Activated T-cell treated with anti-CD3 and anti-CD28 coated beads for 48 hours (primary cell): ENCODE measurements at regions not wholly inside any gene's neighbourhood (a gene's known extent, or its start where the extent isn't known, plus 50 kb on each side); places are given as distances from the start of the nearest gene placed in this dataset.
"Not testable (repeated sequence)": the region's sequence is repeated elsewhere in the genome, so short reads cannot be mapped to it uniquely, and the experiment has no call there.

Source experiments
- DNase-seq: peaks from one replicate; pipeline ENCODE4 v3.0.0-alpha.2; 2020; ENCODE audit warnings: low read depth

DNA sequence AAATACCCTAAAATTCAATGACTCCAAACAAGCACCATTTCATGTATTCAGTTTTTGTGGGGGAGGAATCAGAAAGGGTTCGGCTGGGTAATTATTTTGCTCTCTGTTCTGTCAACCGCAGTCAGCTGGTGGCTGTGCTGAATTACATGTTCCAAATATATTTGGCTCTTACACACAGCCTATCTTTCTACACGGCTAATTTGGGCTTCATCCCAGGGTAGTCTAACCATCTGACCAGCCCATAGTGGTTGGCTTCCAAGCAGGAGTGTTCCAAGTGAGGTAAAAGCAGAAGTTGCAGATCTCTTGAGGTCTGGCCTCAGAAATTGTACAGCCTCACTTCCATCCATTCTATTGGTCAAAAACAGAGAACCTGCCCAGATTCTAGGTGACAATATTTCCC, 760.8 kb upstream of the SEMA6D start:
- no peak for DNase-seq

DNA sequence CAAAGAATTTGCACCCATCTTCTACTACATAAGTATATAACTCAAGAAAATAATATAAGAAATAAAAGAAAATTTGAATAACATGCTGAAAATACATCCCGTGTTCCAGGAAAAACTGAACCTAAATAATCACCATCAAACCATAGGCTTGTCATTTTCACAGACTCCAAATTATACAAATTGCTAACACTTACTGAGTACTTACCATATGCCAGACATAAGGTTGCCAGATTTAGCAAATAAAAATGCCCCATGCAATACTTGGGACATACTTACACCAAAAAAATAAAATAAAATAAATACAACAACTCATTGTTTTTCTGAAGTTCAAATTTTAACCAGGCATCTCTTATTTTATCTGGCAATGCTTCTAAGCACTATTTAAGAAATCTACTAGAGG, 760.4 kb upstream of the SEMA6D start:
- DNase-seq = no peak

DNA sequence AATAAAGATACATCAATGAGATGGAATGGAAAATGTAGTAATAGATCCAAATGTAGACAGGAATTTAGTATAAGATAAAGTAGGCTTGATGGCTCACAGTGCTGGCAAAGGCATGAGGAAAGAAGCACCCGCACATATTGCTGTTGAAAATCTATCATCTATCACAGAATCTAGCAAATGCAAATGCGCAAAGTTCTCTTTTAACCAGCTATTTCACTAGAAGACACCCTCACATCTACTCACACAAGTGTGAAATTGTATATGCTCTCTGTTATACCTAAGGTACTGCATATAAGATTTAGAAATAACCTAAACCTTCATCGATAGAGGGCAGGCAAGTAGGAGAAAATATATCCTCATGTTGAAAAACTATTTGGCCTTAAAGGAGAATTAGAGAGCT, 756.7 kb upstream of the SEMA6D start:
- no peak for DNase-seq

DNA sequence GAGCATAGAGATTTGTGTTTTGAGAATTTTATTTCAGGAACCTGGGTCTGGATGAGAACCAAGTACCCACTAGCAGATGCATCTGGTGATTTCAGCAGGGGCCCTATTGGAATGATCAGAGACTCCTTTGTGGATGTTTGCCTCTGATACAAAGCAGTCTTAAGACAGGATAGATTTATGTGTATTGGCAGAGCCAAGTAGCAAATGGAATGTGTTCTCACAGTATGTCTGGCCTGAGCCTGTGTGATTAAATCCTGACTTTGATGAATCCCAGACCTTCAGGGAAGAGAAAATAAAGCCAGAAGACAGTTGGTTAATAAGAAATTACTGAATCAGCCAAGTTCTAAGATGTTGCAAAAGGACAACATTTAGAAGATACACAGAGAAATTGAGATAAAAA, 755.5 kb upstream of the SEMA6D start:
- no peak for DNase-seq

DNA sequence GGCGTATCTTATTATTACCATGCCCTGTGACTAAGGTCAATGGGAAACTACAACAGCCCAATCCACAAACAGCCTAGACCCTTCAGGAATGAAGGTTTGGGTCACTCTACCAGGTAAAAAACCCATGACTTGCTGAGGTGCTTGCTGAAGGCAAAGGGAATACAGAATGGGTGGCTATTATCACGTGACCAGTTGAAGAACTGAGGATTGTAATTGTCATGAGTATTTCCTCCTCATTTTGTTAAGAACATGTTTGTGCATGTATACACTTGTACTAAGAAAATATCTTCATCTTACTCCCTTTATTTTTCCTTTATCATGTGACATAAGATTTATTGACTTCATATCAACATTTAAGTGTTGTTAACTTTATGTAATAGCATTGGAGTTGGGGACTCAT, 729.2 kb upstream of the SEMA6D start:
- DNase-seq = not testable (repeated sequence)

DNA sequence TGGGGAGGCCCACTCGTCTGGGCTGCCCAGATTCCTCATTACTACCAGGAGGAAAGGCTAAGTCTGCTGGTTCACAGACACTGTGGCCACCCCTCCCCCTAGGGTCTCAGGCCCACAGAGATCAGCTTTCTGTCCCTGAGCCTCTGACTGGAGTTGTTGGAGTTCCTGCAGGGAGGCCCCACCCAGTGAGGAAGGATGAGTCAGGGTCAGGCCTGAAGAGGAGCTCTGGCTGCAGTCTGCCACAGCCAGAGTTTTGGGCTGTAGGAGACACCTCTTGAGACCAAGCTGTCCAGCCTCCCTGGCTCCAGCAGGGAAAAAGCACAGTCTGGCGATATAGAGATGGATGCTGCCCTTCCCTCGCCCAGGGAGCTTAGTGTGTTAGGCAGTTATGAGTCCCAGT, 720.9 kb upstream of the SEMA6D start:
- no peak for DNase-seq

DNA sequence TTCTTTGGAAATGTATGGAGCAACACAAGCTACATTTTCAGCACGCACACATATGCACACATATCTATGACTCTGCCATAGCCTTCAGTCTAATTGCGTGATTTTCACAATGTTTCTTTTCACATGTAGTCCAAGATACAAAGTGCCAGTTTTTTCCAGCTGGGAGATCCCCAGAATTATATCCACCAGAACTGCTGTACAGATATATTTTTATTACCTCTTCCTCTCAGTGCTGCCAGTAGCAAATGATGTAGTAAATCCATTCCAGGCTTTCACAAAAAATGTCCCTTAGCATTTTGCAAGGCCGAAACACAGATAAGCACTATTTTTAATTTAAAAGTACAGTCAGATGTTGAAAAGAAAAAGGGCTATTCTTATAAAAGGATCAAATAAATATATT, 719.8 kb upstream of the SEMA6D start:
- no peak for DNase-seq

GRCh38 chr15:47003568-47003967, 713.7 kb upstream of the SEMA6D start:
- no peak for DNase-seq

GRCh38 chr15:47013446-47013845, 703.9 kb upstream of the SEMA6D start:
- no peak for DNase-seq

GRCh38 chr15:47027322-47027946, 689.9 kb upstream of the SEMA6D start:
- DNase-seq = no peak

DNA sequence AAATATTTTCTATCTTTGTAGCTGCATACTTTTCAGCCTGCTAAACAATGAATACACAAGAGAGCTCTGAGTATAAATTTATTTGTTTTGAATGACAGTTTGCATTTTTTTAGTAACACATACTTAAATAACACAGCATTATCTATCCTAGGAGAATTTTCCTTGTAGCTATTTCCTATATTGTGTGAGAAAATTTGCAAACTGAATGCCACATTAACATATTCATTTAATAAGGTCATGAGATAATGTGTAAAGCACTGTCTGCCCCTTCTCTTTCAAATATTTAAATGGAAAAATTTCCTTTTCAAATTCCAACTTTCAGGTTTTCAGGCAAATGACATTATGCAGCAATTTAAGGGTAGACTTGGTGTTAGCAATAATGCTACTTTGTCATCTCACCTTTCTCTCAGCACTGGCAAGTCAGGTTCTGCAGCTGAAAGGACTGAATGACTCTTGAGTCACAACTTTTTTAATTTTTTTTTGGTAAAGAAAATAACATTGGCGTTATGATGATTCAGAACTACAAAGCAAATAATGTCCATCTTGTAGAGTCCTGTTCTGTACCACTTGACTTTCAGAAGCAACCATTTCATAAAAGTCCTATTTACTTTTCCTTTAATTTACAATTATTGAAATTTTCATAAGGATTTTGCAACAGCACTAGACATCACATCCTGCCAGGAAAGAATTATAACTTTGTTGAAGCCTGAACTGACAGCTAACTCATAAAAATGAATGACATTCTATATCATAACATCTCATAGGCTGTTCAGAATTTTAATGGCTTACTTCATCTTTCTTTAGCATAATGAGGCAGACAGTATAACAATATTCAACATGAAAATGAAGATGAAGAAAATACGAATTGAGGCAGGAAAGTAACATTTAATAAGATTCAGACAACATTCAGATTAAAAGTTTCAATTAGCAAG, 681.6 kb upstream of the SEMA6D start:
- no peak for DNase-seq

DNA sequence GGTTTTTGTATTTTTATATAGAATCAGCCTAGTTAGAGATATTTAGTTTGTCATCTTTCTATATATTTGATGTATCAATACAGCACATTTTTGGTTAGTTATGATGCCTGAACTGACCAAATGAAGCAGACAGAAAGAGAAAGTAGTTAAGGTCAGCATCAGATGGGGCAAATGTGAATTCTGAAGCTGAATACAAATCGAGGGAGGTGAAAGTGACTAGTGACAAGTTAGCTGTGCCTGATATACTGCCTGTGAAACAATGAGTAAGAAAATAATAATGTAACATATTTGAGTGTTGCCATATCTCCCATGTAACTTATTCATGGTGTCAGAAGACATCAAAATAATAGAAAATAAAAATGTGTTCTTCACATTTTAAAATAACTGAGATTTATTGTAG, 680.3 kb upstream of the SEMA6D start:
- no peak for DNase-seq

DNA sequence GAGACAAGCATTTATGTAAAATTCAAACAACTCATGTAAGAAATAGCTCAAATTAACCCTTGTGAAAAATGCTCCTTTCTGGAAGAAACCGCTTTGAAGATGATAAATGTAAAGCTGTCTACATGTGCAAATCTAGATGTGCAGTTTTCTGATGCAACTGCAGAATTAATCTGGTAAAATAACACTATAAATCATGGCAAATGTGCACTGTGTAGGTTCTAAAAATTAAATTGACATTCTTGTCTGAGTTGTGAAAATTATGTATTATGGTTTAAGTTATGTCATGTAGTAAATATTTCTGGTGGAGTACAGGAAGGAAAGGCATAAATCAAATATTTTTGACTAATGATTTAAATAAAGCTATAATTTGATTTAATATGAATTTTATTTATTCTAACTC, 678.1 kb upstream of the SEMA6D start:
- no peak for DNase-seq

- DNase-seq = no peak
Observed at GRCh38 chr15:47041301-47041700, 676.0 kb upstream of the SEMA6D start.

GRCh38 chr15:47047981-47048380, 669.3 kb upstream of the SEMA6D start:
- DNase-seq = not testable (repeated sequence)

GRCh38 chr15:47066392-47066791, 650.9 kb upstream of the SEMA6D start:
- DNase-seq = no peak

DNA sequence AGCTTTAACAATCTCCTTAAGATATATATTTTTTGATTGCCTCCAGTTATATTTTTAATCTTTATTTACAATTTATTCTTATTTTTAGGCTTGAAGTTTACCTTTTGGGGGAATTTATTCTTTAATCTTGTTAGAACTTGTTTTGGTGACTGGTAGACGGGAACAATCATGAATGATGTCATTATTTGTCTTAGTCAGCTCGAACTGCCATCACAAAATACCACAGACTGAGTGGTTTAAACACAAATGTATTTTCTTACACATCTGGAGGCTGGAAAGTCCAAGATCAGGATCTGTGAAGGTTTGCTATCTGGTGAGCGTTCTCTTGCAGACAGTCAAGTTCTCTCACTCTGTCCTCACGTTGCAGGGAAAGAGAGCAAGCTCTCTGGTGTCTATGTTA, 639.5 kb upstream of the SEMA6D start:
- not testable (repeated sequence) for DNase-seq

DNA sequence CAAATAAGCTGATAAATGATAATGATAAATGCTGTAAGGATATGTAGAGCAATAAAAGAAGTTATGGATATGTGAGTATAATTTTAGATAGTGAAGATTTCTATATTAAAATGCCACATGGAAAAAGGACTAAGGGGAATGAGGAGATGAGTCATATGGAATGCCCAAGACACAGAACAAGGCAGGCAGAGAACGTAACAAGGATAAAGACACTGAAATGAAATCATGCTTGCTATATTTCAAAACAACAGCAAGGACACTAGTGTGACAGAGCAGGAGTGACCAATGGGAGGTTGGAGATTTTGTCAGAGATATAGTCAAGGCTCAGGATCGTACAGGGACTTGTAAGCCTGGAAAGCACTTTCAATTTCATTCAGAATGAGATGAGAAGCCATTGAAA, 621.5 kb upstream of the SEMA6D start:
- no peak for DNase-seq

- DNase-seq = not testable (repeated sequence)
Observed at GRCh38 chr15:47098526-47098925, 618.8 kb upstream of the SEMA6D start.

DNA sequence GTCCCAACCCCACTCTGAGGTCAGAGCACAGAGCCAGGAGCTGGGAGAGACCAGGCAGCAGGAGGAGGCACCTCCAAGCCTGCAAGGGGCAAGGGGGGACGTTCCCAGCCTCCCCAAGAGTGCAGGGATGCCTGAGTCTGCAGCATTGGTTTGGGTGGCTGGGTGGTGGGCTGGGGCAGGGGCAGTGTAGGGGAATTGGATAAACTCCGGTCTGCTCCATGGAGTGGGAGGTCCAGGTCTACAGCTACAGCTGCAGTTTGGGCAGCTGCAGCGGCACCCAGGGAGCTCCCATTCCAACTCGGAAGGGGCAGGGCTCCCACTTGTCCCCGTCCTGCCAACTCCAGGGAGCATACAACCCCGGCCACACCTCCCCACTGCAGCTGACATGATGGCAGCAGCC, 617.5 kb upstream of the SEMA6D start:
- not testable (repeated sequence) for DNase-seq

GRCh38 chr15:47108800-47109199, 608.5 kb upstream of the SEMA6D start:
- DNase-seq = not testable (repeated sequence)

- no peak for DNase-seq
Observed at GRCh38 chr15:47116698-47117097, 600.6 kb upstream of the SEMA6D start.

DNA sequence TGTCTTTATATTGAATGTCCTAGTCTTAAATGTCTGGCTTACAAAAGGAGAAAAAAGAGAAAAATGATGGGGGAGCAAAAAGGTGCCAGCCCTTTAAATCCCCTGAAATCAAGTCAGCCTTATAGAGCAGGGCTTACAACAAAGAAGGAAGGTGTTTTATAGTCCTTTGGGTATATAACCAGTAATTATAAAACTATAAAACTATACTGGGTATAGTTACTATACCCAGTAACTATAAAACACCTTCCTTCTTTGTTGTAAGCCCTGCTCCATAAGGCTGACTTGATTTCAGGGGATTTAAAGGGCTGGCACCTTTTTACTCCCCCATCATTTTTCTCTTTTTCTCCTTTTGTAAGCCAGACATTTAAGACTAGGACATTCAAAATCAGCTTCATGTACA, 598.0 kb upstream of the SEMA6D start:
- DNase-seq = no peak
